ENCODE measurements at regions not wholly inside any gene's neighbourhood (a gene's known extent, or its start where the extent isn't known, plus 50 kb on each side); places are given as distances from the start of the nearest gene placed in this dataset.

DNA sequence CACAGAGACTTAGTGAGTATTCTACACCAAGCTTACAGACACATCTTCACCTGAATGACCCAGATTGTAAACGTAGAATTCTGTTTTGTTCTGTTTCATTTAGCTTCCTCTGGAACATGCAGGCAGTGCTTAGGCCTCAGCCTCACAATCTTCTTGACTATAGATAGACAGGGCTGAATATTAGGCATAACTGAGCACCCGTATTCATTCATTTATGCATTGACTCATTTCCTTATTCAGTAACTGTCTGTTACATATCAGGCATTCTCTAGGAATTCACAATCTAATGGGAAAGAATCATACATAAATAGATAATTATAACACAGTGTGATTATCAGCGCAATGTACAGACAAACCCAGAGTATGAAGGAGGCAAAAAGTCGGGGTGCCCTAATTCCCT, 124.9 kb upstream of the ETAA1 start:
- Histone ChIP-seq H3K4me1 (ENCODE audit: control insufficient read depth, insufficient read depth, low read length) (no peaks in the 10 kb centered on the region), H3K9ac (ENCODE audit: low read length) (no peak overlapping the region), H3K27ac (ENCODE audit: low read depth, low read length) (no peak overlapping the region), H3K36me3 (ENCODE audit: control insufficient read depth, insufficient read depth, low read length) (no peaks in the 10 kb centered on the region), H3K4me3 (ENCODE audit: low read length) (no peak overlapping the region), H3K27me3 (ENCODE audit: control insufficient read depth, insufficient read depth, low read length) (no peaks in the 10 kb centered on the region)

DNA sequence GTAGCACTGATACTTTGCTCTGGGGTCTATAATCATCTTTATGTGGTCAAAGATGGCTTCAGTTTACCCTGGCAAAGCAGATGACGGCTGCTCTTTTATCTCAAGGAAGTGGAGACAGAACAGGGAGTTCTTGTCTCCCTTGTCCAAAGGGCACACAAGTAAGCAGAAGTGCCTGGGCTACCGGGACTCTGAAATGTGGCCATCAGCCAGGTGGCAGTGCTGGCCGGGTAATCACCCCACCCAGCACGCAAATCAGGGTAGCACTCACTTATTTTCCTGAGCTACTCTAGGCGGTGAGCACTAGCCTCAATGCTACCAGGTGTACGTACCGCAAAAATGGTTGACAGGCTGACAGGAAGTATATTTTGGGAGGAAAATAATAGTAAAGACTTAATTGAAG, 119.7 kb upstream of the ETAA1 start:
- no peaks in the 10 kb centered on the region for H3K27me3 ChIP-seq (ENCODE audit: control insufficient read depth, insufficient read depth, low read length)
- H3K27ac ChIP-seq (ENCODE audit: low read depth, low read length), result no peak overlapping the region
- H3K36me3 ChIP-seq (ENCODE audit: control insufficient read depth, insufficient read depth, low read length), result no peaks in the 10 kb centered on the region
- no peaks in the 10 kb centered on the region for H3K4me1 ChIP-seq (ENCODE audit: control insufficient read depth, insufficient read depth, low read length)
- H3K9ac ChIP-seq (ENCODE audit: low read length), result no peak overlapping the region
- no peak overlapping the region for H3K4me3 ChIP-seq (ENCODE audit: low read length)

DNA sequence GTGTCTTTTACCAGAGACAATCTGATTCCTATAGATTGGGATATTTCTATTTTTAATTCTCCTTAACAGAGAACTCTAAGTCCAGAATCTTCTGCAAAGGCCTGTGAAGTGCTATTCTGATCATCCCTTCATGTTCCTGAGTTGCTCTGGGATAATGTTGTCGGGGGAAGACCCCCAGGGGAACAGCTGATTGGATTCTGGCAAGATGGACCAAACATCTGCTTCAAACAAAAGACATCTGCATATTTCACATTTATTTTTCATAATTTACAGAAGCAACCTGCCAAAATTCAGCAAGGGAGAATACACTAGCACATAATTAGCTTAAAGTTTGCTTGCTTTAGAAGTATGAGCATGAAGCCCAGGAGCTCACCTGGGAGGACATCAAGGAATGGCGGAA, 116.0 kb upstream of the ETAA1 start:
- Histone ChIP-seq H3K9ac (ENCODE audit: low read length) (no peak overlapping the region), H3K36me3 (ENCODE audit: control insufficient read depth, insufficient read depth, low read length) (no peaks in the 10 kb centered on the region), H3K27me3 (ENCODE audit: control insufficient read depth, insufficient read depth, low read length) (no peaks in the 10 kb centered on the region), H3K4me3 (ENCODE audit: low read length) (no peak overlapping the region), H3K27ac (ENCODE audit: low read depth, low read length) (no peak overlapping the region), H3K4me1 (ENCODE audit: control insufficient read depth, insufficient read depth, low read length) (no peaks in the 10 kb centered on the region)

DNA sequence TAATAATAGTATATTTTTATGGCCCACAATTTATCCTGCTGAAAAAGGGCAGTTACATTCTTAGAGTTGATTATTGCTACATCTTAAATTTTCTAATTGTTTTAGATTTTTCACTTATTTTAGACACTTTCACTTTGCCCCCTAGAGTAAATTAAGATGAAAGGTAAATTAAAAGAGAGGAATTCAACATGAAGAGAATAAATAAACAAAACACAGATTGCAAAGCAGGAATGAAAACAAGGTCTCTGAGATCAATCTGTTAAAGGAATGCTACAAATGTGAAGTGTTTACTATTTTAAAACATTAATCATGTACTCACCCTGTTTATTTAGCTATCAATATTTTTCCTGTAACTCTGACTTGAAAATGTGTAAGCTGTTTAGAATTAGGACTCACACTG, 113.5 kb upstream of the ETAA1 start:
- Histone ChIP-seq H3K27me3 (ENCODE audit: control insufficient read depth, insufficient read depth, low read length) (no peaks in the 10 kb centered on the region), H3K27ac (ENCODE audit: low read depth, low read length) (no peak overlapping the region), H3K4me3 (ENCODE audit: low read length) (no peak overlapping the region), H3K4me1 (ENCODE audit: control insufficient read depth, insufficient read depth, low read length) (no peaks in the 10 kb centered on the region), H3K36me3 (ENCODE audit: control insufficient read depth, insufficient read depth, low read length) (no peaks in the 10 kb centered on the region), H3K9ac (ENCODE audit: low read length) (no peak overlapping the region)

DNA sequence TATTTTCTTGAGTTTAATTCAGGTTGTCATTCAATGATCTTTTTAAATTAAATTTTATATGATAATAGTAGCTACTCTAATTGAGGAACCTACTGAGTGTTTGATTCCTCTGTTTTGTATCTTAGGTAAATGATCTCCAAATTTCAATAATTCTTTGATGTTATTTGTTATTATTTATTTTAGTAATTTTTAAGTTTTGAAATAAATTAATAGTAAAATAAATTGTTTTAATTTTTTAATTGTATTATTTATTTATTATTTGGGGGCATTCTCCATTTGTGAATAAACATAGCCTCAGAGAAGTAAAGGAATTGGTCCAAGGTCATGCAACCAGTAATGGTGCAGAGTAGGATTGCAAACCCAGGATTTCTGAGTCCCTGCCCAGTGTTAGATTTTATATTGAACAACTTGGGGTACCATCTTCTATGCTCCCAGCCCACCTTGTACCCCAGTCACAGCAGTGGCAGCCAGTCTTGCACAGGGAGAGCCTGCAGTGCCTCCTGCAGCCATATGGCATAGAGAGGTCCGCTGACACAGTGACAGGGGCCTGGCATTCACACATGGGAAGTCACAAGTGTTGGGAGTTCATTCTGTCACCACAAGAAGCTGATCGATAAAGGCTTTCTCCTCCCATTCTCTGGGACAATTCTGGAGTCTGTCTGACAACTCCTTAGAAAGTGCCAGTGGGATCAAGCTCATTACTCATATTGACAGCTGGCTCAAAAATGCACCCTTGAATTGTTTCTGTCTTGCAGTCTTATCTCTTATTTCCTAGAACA, 110.0 kb upstream of the ETAA1 start:
- no peaks in the 10 kb centered on the region for H3K27me3 ChIP-seq (ENCODE audit: control insufficient read depth, insufficient read depth, low read length)
- no peaks in the 10 kb centered on the region for H3K36me3 ChIP-seq (ENCODE audit: control insufficient read depth, insufficient read depth, low read length)
- H3K4me1 ChIP-seq (ENCODE audit: control insufficient read depth, insufficient read depth, low read length), result no peaks in the 10 kb centered on the region
- H3K4me3 ChIP-seq (ENCODE audit: low read length), result no peak overlapping the region
- H3K27ac ChIP-seq (ENCODE audit: low read depth, low read length), result no peak overlapping the region
- no peak overlapping the region for H3K9ac ChIP-seq (ENCODE audit: low read length)

DNA sequence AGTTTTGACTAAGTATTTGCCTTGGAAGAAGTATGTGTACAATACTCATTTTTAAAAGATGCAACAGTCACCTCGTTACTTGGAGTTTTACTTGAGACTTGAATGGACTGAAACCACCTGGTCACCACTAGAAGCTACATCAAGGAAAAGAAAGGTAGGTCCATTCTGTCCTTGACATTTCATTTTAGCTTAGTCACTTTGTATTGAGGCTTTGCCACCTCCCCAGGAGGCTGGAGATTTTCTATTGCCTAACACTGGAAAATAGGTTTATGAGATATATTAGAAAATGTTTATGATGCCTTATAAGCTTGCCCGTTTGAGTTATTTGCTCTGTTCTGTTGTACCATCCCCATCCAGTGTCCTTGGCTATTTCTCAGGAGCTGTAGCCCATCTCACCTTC, 107.9 kb upstream of the ETAA1 start:
- Histone ChIP-seq H3K36me3 (ENCODE audit: control insufficient read depth, insufficient read depth, low read length) (no peaks in the 10 kb centered on the region), H3K9ac (ENCODE audit: low read length) (no peak overlapping the region), H3K4me1 (ENCODE audit: control insufficient read depth, insufficient read depth, low read length) (no peaks in the 10 kb centered on the region), H3K27ac (ENCODE audit: low read depth, low read length) (no peak overlapping the region), H3K27me3 (ENCODE audit: control insufficient read depth, insufficient read depth, low read length) (no peaks in the 10 kb centered on the region), H3K4me3 (ENCODE audit: low read length) (no peak overlapping the region)

DNA sequence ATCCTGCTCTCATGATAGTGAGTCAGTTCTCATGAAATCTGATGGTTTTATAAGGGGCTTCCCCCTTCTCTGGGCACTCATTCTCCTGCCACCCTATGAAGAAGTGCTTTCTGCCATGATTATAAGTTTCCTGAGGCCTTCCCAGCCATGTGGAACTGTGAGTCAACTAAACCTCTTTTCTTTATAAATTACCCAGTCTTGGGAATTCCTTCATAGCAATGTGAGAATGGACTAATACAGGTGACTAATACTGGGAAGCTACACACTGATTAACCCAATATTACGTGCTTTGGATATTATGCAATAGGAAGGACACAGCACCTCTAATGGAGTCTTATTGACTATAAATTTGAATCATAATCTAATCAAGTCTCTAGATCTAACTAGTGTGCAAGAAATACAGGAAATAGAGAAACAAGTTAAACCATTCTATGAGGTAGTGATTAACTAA, 107.2 kb upstream of the ETAA1 start:
- H3K36me3 ChIP-seq (ENCODE audit: control insufficient read depth, insufficient read depth, low read length), result no peaks in the 10 kb centered on the region
- no peaks in the 10 kb centered on the region for H3K27me3 ChIP-seq (ENCODE audit: control insufficient read depth, insufficient read depth, low read length)
- H3K4me1 ChIP-seq (ENCODE audit: control insufficient read depth, insufficient read depth, low read length), result no peaks in the 10 kb centered on the region
- no peak overlapping the region for H3K9ac ChIP-seq (ENCODE audit: low read length)
- H3K4me3 ChIP-seq (ENCODE audit: low read length), result no peak overlapping the region
- no peak overlapping the region for H3K27ac ChIP-seq (ENCODE audit: low read depth, low read length)

DNA sequence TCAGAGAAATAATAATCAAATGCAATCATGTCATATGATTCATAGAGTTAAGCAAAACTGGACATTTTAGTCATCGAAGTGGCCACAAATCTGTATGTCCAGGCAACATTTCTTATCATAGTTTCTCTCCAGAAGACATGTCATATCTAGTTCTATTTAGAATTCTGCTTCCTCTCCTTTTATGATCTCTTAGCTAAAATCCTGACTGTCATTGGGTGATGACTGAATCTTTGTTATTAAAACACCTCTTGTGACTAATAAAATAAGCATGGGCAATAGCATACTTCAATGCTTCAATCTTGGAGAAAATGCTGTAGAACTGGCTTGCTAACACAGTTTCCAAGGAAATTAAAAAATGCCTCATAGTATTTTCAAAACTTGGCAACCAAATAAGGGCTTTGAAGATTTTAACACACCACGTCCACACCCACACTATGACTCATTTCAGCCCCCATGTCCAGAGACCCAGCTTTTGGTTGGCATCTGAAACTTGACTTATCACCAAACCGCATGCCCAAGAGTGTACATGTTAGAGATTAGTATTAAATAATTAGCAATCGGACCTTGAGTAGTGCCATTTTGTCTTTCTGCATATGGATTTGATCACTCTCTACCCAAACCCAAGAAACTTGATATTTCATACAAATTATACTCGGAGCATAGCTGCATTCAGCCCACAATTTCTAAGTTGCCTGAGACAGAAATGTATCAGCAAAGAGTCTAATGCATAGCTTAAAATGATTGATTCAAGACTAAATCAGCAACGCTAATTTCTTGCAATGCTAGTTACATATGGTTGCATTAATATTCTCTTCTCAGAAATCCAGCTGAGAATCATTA, 106.5 kb upstream of the ETAA1 start:
- H3K4me1 ChIP-seq (ENCODE audit: control insufficient read depth, insufficient read depth, low read length), result no peaks in the 10 kb centered on the region
- H3K27me3 ChIP-seq (ENCODE audit: control insufficient read depth, insufficient read depth, low read length), result no peaks in the 10 kb centered on the region
- no peaks in the 10 kb centered on the region for H3K36me3 ChIP-seq (ENCODE audit: control insufficient read depth, insufficient read depth, low read length)
- H3K4me3 ChIP-seq (ENCODE audit: low read length), result no peak overlapping the region
- no peak overlapping the region for H3K9ac ChIP-seq (ENCODE audit: low read length)
- no peak overlapping the region for H3K27ac ChIP-seq (ENCODE audit: low read depth, low read length)

DNA sequence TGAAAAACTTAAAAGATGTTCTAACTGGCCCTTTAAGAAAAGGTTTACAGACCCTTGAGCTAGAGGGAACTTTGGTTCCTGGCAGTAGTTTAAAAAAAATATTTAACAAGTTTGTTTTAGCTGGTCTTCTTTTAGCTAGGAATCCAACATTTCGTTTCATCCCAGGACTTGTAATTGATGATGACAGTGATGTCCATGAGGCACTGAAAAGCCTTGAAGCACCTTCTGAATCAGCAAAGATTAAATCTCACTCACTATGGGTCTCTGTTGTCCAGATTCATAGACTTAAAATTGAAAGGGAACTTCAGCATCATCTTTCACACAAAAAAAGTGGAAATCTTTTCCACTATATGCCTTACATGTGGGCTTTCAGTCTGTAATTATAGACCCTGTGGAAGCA, 102.9 kb upstream of the ETAA1 start:
- Histone ChIP-seq H3K27ac (ENCODE audit: low read depth, low read length) (no peak overlapping the region), H3K36me3 (ENCODE audit: control insufficient read depth, insufficient read depth, low read length) (no peaks in the 10 kb centered on the region), H3K27me3 (ENCODE audit: control insufficient read depth, insufficient read depth, low read length) (no peaks in the 10 kb centered on the region), H3K4me1 (ENCODE audit: control insufficient read depth, insufficient read depth, low read length) (no peaks in the 10 kb centered on the region), H3K4me3 (ENCODE audit: low read length) (no peak overlapping the region), H3K9ac (ENCODE audit: low read length) (no peak overlapping the region)

DNA sequence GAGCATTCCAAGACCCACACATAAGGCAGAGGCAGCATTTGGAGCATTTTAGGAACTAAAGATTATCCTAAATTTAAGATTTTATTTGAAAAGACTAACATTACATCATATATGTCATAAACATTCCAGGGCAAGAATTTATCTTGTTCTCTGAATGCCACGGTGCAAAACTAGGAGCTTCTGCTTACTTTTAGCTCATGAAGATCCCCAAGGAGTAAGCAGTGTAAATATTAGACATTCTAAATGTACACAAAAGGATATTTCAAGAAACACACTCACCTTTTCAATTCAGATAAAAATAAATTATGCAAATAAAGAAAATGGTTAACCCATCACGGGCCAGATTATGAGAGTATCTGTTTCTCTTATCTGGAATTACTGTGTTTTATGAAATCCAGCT, 101.7 kb upstream of the ETAA1 start:
- Histone ChIP-seq H3K27ac (ENCODE audit: low read depth, low read length) (no peak overlapping the region), H3K4me1 (ENCODE audit: control insufficient read depth, insufficient read depth, low read length) (no peaks in the 10 kb centered on the region), H3K27me3 (ENCODE audit: control insufficient read depth, insufficient read depth, low read length) (no peaks in the 10 kb centered on the region), H3K4me3 (ENCODE audit: low read length) (no peak overlapping the region), H3K36me3 (ENCODE audit: control insufficient read depth, insufficient read depth, low read length) (no peaks in the 10 kb centered on the region), H3K9ac (ENCODE audit: low read length) (no peak overlapping the region)

DNA sequence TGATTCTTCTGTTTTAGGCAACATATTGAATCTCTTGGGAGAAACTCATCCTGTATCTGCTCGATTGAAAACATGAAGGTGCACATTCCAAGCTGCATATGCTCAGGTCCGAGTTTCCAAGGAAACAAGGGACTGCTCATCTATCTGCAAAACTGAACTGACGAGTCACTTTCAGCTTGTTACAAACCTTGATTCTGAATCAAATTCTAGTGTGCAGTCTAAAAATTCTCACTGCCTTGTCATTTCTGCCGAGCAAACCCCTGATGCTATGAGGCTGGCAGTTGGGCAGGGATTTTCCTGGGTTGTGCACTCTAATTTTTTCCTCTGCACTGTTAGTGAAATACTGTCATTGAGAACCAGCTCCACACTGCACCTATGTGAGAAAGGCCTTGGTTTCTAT, 101.3 kb upstream of the ETAA1 start:
- Histone ChIP-seq H3K36me3 (ENCODE audit: control insufficient read depth, insufficient read depth, low read length) (no peaks in the 10 kb centered on the region), H3K27ac (ENCODE audit: low read depth, low read length) (no peak overlapping the region), H3K4me1 (ENCODE audit: control insufficient read depth, insufficient read depth, low read length) (no peaks in the 10 kb centered on the region), H3K27me3 (ENCODE audit: control insufficient read depth, insufficient read depth, low read length) (no peaks in the 10 kb centered on the region), H3K9ac (ENCODE audit: low read length) (no peak overlapping the region), H3K4me3 (ENCODE audit: low read length) (no peak overlapping the region)

DNA sequence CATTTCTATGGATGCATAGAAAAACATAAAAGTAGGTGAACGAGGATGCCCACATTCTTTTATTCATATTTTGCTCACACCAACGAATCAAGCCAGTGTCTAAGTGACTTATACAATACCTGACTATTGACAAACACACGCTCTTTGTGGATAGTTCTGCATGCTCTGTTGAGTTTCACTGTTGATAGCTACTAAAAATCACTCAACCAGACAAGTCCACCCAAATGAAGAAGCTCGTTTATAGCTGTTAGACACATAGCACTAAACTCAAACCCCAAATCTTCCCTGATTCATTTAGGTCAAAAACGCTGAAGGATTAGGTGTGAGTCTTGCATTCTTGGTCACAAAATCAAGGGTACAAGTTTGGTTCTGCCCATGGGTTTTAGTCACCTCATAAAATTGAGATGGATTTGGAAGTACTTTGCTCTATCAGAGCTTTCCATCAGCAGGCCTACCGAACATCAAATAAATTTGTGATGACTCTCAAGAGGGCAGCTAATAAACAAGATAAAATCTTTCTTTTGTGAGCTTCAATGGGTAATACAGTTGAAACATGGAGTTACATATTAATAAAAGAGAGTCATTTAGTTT, 92.7 kb upstream of the ETAA1 start:
- Histone ChIP-seq H3K4me3 (ENCODE audit: low read length) (no peak overlapping the region), H3K36me3 (ENCODE audit: control insufficient read depth, insufficient read depth, low read length) (no peaks in the 10 kb centered on the region), H3K27ac (ENCODE audit: low read depth, low read length) (no peak overlapping the region), H3K4me1 (ENCODE audit: control insufficient read depth, insufficient read depth, low read length) (no peaks in the 10 kb centered on the region), H3K27me3 (ENCODE audit: control insufficient read depth, insufficient read depth, low read length) (no peaks in the 10 kb centered on the region), H3K9ac (ENCODE audit: low read length) (no peak overlapping the region)

All from rectal smooth muscle tissue (tissue), 1 donor.